ENCODE measurements at regions not wholly inside any gene's neighbourhood (a gene's known extent, or its start where the extent isn't known, plus 50 kb on each side); places are given as distances from the start of the nearest gene placed in this dataset.
"Not testable (repeated sequence)": the region's sequence is repeated elsewhere in the genome, so short reads cannot be mapped to it uniquely, and the experiment has no call there.

DNA sequence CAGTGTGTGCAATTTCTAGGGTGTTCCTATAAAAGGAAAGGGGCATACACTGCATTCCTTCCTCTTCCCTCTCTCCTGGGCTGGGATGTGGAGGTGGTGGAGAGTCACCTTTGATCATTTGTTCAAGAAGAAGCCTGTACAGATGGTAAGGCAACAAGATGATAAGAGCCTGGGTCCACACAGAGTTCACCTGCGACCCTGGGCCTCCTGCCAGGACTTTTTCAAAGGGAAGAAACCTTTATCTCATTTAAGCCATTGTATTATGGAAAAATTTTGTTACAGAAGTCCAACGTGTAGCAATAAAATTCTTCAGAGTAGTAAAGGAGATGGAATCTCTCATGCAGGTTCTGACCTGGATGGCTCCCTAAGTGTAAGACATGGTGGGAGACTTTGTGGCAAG lies 189.1 kb downstream of the MIS18A start:
- no peak for DNase-seq

DNA sequence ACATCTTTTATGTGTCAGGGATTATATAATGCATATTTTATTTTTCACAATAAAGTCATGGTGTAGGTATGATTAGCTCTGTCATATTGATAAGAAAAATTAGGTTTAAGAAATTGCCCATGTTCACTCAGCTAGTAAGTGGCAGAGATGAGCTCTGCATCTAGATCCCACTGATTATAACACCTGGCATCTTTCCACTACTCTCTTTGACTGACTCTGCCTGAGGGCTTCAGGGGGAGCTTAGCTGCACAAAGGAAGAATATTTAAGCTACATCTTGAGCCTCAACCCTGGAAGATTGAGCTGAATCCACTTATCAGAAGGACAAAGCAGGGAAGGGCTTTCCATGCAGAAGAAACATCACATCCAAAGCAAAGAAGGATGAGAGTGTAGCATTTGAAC lies 190.4 kb downstream of the MIS18A start:
- no peak for DNase-seq

DNA sequence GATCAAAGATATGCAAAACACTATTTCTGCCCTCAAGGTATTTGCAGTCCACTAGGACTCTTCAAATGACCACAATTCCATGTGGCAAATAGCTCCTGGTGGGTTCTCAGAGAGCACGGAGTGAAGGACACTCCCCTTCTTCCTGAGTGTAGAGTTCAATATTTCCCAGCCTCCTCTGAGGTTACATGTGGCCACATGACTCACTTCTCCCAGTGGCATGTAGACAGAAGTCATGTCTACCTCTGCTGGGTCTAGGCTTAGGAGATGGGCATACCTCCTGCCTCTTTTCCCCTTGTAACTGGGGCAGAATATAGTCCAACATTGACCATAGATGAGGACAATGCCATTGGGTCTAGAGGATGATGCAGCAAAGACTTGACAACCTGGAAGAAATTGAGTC lies 191.4 kb downstream of the MIS18A start:
- no peak for DNase-seq

DNA sequence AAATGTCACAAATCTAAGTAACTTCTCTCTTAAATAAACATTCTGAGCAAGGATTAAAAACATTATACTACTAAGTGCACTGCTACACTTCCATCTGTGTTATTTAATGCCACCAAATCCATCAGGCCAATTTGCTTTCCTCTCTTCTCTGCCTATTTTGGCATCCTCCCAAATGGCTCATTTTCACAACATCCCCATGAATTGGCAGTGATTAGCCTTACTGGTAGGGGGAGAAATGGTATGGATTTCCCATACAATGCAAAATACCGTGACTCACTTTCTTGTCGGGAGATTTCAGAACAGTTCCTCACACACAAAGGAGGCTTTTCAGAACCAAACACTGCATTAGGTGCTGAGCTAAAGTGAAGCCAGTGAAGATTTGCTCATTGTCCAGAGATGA lies 195.7 kb downstream of the MIS18A start:
- DNase-seq = no peak

DNA sequence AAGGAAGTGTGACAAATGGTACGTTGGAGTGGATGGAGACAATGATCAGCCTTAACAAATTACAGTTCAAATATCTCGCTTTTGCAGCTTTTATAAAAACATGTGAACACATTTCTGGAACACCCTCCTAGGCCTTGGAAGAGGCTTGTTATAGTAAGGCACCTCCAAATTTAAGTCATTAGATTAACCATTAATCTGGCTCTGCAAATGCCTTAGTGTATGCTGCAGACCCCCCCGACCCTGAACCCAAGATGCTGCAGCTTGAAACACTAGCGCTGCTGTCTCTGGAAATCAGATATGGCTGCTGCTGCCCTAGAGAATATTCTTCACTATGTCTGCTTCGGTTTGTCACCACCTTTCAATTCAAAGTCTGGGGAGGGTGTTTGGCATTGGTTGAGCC lies 196.4 kb downstream of the MIS18A start:
- no peak for DNase-seq

DNA sequence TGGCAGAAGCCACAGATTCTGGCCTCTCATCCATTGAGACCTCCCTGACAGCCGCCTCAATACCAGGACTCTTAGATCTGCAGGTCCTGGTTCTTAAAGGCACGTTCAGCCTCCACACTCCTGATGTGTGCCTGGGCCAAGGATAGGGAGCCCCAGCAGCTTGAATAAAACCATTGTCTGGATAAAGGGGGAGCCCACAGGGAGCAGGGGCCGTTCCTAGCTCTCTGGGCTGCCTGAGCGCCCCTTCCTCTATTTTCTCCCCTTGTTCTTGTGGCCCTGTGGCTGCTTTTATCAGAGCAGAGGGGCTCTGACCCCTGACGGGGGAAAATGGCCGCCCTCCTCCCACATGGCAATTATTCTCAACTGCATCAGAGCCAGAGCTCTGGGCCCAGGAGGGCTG lies 200.8 kb downstream of the HUNK start:
- DNase-seq = no peak

DNA sequence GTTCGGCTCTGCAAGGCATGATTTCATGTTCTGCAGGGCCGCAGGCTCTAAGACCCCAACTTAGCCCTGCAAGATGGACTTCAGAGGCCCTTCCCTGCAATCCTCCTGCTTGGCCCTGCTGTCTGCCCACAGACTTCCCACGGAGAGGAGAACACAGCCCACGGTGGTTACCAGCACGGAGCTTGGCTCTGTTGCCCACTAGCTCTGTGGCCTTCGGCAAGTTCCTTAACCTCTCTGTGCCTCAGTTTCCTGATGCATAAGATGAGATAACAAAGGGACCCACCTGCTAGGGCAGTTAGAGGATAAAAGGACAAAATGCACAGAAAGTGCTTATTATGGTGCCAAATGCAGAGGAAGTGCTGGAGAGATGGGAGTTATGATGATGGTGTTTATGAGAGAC lies 200.4 kb downstream of the HUNK start:
- DNase-seq = no peak

DNA sequence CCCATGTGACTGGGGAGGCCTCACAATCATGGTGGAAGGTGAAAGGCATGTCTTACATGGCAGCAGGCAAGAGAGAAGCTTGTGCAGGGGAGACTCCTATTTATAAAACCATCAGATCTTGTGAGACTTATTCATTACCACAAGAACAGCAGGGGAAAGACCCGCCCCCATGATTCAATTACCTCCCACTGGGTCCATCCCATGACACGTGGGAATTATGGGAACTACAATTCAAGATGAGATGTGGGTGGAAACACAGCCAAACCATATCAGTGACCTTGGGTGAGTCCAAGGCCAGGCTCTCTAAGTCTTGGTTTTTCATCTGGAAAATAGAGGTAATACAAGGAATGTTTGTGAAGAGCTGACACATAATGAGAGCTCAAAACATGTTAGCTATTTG lies 198.8 kb downstream of the HUNK start:
- DNase-seq = not testable (repeated sequence)

DNA sequence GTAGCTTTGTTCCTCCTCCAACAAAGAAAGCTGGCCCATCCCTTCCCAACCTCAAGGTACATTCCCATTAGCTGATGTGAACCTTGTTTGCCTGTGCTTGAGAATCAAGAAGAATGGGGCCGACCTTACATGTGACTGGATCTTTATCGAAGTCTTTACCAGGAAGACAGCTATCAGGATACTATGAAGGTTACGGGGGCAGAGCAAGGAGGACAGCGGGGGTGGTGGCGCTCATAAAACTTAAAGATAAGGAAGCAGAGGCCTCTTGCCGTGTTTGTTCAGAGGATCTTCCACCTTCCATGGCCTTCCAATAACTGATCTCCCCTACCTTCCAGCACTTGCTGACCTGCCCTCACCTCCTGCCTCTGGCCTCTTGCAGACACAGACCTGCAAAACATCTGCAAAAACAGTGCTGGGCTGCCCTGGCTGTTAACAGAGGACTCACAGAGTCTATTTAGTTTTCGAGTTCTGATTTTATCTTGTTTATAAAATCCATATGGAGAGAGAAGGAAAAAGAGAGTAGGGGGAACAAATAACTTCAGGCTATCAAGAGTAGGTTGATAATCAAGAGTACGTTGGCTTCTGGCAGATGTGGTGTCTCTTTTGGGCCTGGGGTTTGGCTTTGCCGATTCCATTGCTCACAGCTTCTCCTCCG lies 198.0 kb downstream of the HUNK start:
- DNase-seq = no peak

DNA sequence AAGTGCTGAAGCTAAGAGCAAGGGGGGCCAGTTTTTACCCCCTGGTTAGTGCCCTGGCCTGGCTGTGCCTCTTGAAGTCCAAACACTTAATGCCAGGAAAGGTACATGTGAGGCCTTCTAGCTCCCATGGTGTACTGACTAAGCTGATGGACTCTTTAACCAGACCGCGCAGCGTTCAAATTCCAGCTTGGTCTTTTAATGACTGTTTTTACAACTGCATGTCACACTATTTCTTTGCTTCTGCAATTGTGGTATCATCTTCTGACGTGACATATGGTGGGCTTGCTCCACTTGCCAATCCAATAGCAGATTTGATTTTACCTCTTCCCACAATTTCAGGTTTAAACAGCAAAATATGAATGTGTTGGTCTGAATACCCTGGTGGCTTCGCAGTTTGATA lies 197.3 kb downstream of the HUNK start:
- DNase-seq = no peak

DNA sequence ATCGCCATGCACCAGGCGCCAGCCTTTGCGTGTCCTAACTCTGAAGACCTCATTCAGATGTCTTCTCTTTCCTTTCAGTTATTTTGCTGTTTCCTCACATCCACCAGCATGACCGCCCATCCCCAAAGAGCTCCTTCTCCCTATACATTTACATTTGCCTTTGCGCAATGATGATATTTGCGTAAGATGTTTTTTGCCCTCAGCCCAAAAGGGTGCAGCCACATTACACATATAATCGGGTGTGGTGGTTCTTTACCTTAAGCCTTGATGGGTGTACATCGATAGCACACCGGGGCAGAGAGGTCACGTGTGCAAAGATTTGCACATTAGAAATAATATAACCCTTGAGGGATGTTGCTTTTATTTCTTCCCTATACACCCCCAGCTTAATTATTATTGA lies 192.8 kb downstream of the HUNK start:
- DNase-seq = no peak

DNA sequence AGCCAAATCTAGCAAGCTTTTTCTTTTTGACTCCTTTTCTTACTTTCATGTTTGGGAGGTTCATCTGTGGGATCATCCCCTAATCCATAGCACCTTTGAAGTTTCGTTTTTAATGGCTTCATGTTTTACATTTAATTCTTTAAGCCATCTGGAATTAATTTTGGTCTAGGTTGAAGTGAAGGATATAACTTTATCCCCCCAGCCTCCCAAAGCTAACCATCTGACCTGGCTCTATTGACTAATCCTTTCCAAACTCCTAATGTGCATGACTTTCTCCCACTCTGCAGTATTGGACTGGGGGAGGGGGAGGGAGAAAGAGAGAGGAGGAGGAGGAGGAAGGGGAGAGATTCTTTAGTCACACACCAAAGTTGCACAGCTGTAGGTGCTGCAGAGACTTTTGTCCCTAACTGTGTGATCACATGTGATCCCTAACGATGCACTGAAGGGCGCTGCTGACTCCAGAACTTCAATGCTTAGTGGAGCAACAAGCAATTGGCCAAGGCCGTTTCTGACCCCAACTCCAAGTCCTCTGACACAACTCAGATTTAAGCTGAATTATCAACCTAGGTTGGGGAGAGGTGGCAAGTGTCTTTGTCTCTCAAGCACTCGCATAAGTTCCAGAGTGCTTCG lies 191.6 kb downstream of the HUNK start:
- DNase-seq = no peak

DNA sequence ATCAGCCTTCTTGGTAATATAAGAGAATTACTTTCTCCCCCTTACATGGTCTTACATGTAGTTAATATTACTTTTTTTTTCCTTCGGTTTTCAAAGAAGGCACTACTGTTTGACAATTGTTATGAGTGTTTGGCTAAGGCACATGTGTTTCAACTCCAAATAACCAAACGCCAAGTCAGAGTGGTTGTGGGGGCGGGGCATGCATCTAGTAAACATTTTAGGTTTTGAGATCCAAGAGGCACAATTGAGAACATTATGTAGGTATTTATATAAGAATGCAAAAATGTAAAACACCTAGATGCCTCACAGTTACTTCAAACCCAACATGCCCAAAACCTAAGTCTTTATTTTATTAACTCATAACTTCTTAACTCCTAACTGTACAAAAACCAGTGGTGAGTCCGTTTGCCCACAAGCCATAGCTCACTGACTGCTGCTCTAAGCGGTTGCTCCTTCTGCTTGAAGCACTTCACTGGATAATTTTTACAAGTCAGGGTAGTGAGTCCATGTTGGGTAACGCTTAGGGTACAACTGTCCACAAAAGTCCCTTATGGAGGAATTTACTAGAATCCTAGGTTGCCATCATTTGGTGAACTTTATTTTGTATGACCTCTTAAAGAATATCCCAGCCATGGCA lies 189.9 kb downstream of the HUNK start:
- no peak for DNase-seq

DNA sequence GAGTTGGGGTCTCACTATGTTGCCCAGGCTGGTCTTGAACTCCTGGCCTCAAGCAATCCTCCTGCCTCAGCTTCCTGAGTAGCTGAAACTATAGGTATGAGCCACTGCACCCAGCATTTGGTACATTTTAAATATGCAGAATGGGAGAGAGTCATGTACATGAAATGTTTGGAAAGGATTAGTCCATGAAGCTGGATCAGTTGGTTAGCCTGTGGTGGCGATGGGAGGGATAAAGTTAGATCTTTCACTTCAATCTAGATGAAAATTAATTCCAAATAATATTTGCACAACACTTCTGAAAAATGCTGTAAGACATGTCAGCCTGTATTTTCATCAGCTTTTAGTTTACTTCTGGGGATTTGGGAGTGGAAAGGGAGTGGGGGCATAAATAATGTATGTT lies 188.9 kb downstream of the HUNK start:
- no peak for DNase-seq

DNA sequence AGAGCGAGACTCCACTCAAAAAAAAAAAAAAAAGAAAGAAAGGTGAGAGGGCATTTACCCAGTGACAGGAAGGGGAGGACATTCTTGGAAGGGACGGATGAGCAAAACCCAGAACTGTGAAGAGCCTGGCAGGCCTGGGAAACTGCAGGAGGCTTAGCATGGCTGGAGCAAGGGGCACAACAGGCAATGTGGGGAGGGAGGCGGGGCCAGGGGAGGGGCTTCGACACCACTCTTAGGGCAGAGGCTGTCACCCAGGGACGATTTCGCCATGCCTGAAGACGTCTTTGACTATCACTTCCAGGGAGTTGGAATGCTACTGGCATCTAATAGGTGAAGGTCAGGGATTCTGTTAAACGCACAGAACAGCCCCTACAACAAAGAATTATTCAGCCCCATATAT lies 184.0 kb downstream of the HUNK start:
- DNase-seq = no peak

DNA sequence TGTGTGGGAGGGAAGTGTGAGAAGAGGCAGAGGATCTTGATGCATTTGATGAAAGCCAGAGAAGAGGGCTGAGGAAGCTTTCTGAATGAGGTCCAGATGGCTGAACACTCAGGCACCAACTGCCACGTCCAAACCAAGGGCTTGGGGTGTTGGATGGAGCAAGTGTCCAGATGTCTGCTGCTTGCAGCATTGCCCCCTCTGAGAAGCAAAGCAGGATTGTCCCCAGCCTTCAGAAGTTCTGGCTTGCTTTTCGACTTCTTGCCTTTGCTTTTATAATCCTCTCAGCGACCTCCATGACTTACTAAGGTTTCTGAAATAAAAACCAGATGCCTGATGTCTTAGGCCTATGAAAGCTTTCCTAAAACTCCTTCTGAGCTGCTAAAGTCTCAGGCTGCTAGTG lies 182.5 kb downstream of the HUNK start:
- no peak for DNase-seq
